ENCODE measurements at regions not wholly inside any gene's neighbourhood (a gene's known extent, or its start where the extent isn't known, plus 50 kb on each side); places are given as distances from the start of the nearest gene placed in this dataset.

GRCh38 chr3:94269763-94270162 is 206.9 kb downstream of the NSUN3 start:
- Histone ChIP-seq H3K9me2 (ENCODE audit: insufficient read depth) (no peaks in the 10 kb centered on the region), H3K27ac (ENCODE audit: low read depth) (no peak overlapping the region), H3K27me3 (ENCODE audit: insufficient read depth) (no peaks in the 10 kb centered on the region), H3F3A (replicated peaks; ENCODE audit: low read depth) (no peaks in the 10 kb centered on the region), H3K4me1 (ENCODE audit: insufficient read depth) (no peaks in the 10 kb centered on the region), H3K4me3 (no peak overlapping the region), H4K20me1 (replicated peaks; ENCODE audit: insufficient read depth) (no peaks in the 10 kb centered on the region), H2AFZ (no peak overlapping the region), H3K36me3 (ENCODE audit: insufficient read depth) (no peaks in the 10 kb centered on the region), H3K79me2 (replicated peaks; ENCODE audit: insufficient read depth) (no peaks in the 10 kb centered on the region), H3K4me2 (no peak overlapping the region)
- Mint-ChIP-seq H3K27me3 (ENCODE audit: insufficient read depth, low read depth, poor library complexity) (no peaks in the 10 kb centered on the region), H3K27ac (no peak overlapping the region), H3K9me3 (no peaks in the 10 kb centered on the region), H3K4me3 (no peak overlapping the region), H3K4me1 (no peaks in the 10 kb centered on the region), H3K36me3 (ENCODE audit: low read depth) (no peaks in the 10 kb centered on the region)
- TF ChIP-seq CREB1 (CRISPR knock-in tag; IDR thresholded peaks at IDR 0.05; ENCODE audit: low read depth): no peak
- no peak for TF ChIP-seq ZNF114 (CRISPR knock-in tag; IDR thresholded peaks at IDR 0.05)
- TF ChIP-seq REST (IDR thresholded peaks at IDR 0.05; ENCODE audit: unreplicated experiment): no peak
- ATAC-seq (no peak), DNase-seq (ENCODE audit: low spot score) (no peak)

- H3K27ac ChIP-seq (ENCODE audit: low read depth): no peak overlapping the region
- DNase-seq (ENCODE audit: low spot score) (no peak), ATAC-seq (no peak)
- Mint-ChIP-seq H3K27me3 (ENCODE audit: insufficient read depth, low read depth, poor library complexity) (no peaks in the 10 kb centered on the region), H3K4me1 (no peaks in the 10 kb centered on the region), H3K4me3 (no peak overlapping the region), H3K36me3 (ENCODE audit: low read depth) (no peaks in the 10 kb centered on the region), H3K27ac (no peak overlapping the region), H3K9me3 (no peaks in the 10 kb centered on the region)
- no peaks in the 10 kb centered on the region for H3K79me2 ChIP-seq (replicated peaks; ENCODE audit: insufficient read depth)
- no peaks in the 10 kb centered on the region for H3K4me1 ChIP-seq (ENCODE audit: insufficient read depth)
- no peaks in the 10 kb centered on the region for H3K36me3 ChIP-seq (ENCODE audit: insufficient read depth)
- H2AFZ ChIP-seq: no peak overlapping the region
- no peak overlapping the region for H3K4me2 ChIP-seq
- no peak overlapping the region for H3K4me3 ChIP-seq
- H3F3A ChIP-seq (replicated peaks; ENCODE audit: low read depth): no peaks in the 10 kb centered on the region
- H3K9me2 ChIP-seq (ENCODE audit: insufficient read depth): no peaks in the 10 kb centered on the region
- H3K27me3 ChIP-seq (ENCODE audit: insufficient read depth): no peaks in the 10 kb centered on the region
- H4K20me1 ChIP-seq (replicated peaks; ENCODE audit: insufficient read depth): no peaks in the 10 kb centered on the region
- TF ChIP-seq ZNF331 (CRISPR knock-in tag; IDR thresholded peaks at IDR 0.05; ENCODE audit: low read depth) (no peak), REST (IDR thresholded peaks at IDR 0.05; ENCODE audit: unreplicated experiment) (no peak), POLR2AphosphoS5 (IDR thresholded peaks at IDR 0.05; ENCODE audit: low read depth) (no peak), ZNF462 (CRISPR knock-in tag; IDR thresholded peaks at IDR 0.05) (no peak), STAT1 (IDR thresholded peaks at IDR 0.05; ENCODE audit: unreplicated experiment) (no peak), NANOG (IDR thresholded peaks at IDR 0.05; ENCODE audit: borderline replicate concordance) (no peak), EZH2 (IDR thresholded peaks at IDR 0.05; ENCODE audit: low read depth, unreplicated experiment) (no peak), ZNF114 (CRISPR knock-in tag; IDR thresholded peaks at IDR 0.05) (no peak)
These were observed 209.2 kb downstream of the NSUN3 start for GRCh38 chr3:94272016-94272415.

Measured in GM23338 (cell line).